ENCODE measurements at regions not wholly inside any gene's neighbourhood (a gene's known extent, or its start where the extent isn't known, plus 50 kb on each side); places are given as distances from the start of the nearest gene placed in this dataset.

- H3K27me3 ChIP-seq (ENCODE audit: control insufficient read depth, insufficient read depth, low read length), result no peaks in the 10 kb centered on the region
- H3K36me3 ChIP-seq (ENCODE audit: control insufficient read depth, insufficient read depth, low read length), result no peaks in the 10 kb centered on the region
- H3K4me3 ChIP-seq (ENCODE audit: low read depth, low read length), result no peak overlapping the region
- H3K9me3 ChIP-seq (ENCODE audit: control insufficient read depth, insufficient read depth, low read length), result no peaks in the 10 kb centered on the region; the same call in 1 of the 2 replicates
- no peak overlapping the region for H3K27ac ChIP-seq (ENCODE audit: low read depth, low read length)
- no peaks in the 10 kb centered on the region for H3K4me1 ChIP-seq (ENCODE audit: control insufficient read depth, insufficient read depth, low read length)
- no peak overlapping the region for H3K9ac ChIP-seq (ENCODE audit: low read depth, low read length)
Measured at GRCh38 chr20:10724449-10725173, 50.8 kb upstream of the JAG1 start.

- no peaks in the 10 kb centered on the region for H3K36me3 ChIP-seq (ENCODE audit: control insufficient read depth, insufficient read depth, low read length)
- no peak overlapping the region for H3K27ac ChIP-seq (ENCODE audit: low read depth, low read length)
- no peak overlapping the region for H3K4me3 ChIP-seq (ENCODE audit: low read depth, low read length)
- no peak overlapping the region for H3K9ac ChIP-seq (ENCODE audit: low read depth, low read length)
- no peaks in the 10 kb centered on the region; the same call in 1 of the 2 replicates for H3K9me3 ChIP-seq (ENCODE audit: control insufficient read depth, insufficient read depth, low read length)
- H3K27me3 ChIP-seq (ENCODE audit: control insufficient read depth, insufficient read depth, low read length), result no peaks in the 10 kb centered on the region
- H3K4me1 ChIP-seq (ENCODE audit: control insufficient read depth, insufficient read depth, low read length), result no peaks in the 10 kb centered on the region
Measured at GRCh38 chr20:10728873-10729670, 55.3 kb upstream of the JAG1 start.

- Histone ChIP-seq H3K27me3 (ENCODE audit: control insufficient read depth, insufficient read depth, low read length) (no peaks in the 10 kb centered on the region), H3K4me1 (ENCODE audit: control insufficient read depth, insufficient read depth, low read length) (no peaks in the 10 kb centered on the region), H3K9ac (ENCODE audit: low read depth, low read length) (no peak overlapping the region), H3K4me3 (ENCODE audit: low read depth, low read length) (no peak overlapping the region), H3K27ac (ENCODE audit: low read depth, low read length) (no peak overlapping the region), H3K9me3 (ENCODE audit: control insufficient read depth, insufficient read depth, low read length) (no peaks in the 10 kb centered on the region; the same call in 1 of the 2 replicates), H3K36me3 (ENCODE audit: control insufficient read depth, insufficient read depth, low read length) (no peaks in the 10 kb centered on the region)
Measured at GRCh38 chr20:10729785-10730184, 56.0 kb upstream of the JAG1 start.

- Histone ChIP-seq H3K4me1 (ENCODE audit: control insufficient read depth, insufficient read depth, low read length) (no peaks in the 10 kb centered on the region), H3K4me3 (ENCODE audit: low read depth, low read length) (no peak overlapping the region), H3K27ac (ENCODE audit: low read depth, low read length) (no peak overlapping the region), H3K9ac (ENCODE audit: low read depth, low read length) (no peak overlapping the region), H3K36me3 (ENCODE audit: control insufficient read depth, insufficient read depth, low read length) (no peaks in the 10 kb centered on the region), H3K27me3 (ENCODE audit: control insufficient read depth, insufficient read depth, low read length) (no peaks in the 10 kb centered on the region), H3K9me3 (ENCODE audit: control insufficient read depth, insufficient read depth, low read length) (no peaks in the 10 kb centered on the region; the same call in 1 of the 2 replicates)
Measured at GRCh38 chr20:10730629-10731183, 56.9 kb upstream of the JAG1 start.

DNA sequence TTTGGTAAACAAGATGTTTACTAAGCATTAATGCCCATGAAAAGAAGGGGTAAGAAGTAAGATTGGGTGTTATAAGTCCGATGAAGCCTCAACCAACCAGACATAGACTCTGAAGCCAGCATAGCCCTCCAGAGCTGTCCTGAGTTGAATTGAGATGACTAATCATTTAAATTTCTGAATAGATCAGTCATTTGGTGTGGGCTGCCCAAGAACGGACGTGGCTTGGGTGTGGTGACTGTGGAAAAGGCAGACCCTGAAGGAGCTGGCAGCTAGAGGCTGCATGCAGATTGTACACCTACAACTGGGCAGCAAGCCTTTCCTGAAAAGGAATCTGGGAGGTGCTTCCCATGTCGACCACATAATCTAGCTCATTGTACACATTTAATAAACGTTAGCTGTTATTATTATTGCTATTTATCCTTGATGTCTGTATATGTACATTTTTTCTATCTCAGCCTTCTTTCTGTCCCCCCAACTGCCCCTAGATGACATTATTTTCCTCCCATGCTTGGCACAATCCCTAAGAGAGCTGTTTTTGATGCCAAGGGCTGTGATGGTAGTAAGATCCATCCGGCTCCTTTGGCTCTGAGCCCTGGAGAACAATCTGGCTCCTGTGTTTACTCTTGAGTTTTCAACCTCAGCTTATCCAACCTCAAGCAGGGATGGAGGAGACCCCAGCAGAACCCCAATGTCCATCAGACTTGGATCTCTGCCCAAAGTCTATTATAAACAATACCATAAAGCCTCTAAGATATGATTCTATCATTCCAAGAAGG lies 57.6 kb upstream of the JAG1 start:
- H3K4me3 ChIP-seq (ENCODE audit: low read depth, low read length), result no peak overlapping the region
- H3K9ac ChIP-seq (ENCODE audit: low read depth, low read length), result no peak overlapping the region
- H3K9me3 ChIP-seq (ENCODE audit: control insufficient read depth, insufficient read depth, low read length), result no peaks in the 10 kb centered on the region; the same call in 1 of the 2 replicates
- H3K36me3 ChIP-seq (ENCODE audit: control insufficient read depth, insufficient read depth, low read length), result no peaks in the 10 kb centered on the region
- no peaks in the 10 kb centered on the region for H3K4me1 ChIP-seq (ENCODE audit: control insufficient read depth, insufficient read depth, low read length)
- no peak overlapping the region for H3K27ac ChIP-seq (ENCODE audit: low read depth, low read length)
- no peaks in the 10 kb centered on the region for H3K27me3 ChIP-seq (ENCODE audit: control insufficient read depth, insufficient read depth, low read length)

DNA sequence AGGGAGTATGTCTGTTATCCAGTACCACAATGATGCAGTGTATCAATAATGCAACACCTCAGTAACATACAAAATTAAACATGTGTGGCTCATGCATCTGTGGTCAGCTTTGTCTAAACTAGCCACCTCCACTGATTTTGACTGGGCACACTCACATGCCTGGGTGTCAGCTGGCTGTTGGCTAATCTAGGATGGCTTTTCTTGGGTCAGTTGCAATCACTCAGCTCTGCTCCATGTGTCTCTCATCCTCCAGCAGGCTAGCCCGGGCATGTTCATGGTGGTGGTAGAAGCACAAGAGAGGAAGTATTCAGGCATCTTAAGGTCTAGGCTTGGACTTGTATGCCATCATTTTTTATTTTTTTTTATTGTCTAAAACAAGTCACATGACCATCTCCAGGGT lies 59.3 kb upstream of the JAG1 start:
- Histone ChIP-seq H3K9me3 (ENCODE audit: control insufficient read depth, insufficient read depth, low read length) (no peaks in the 10 kb centered on the region; the same call in 1 of the 2 replicates), H3K4me1 (ENCODE audit: control insufficient read depth, insufficient read depth, low read length) (no peaks in the 10 kb centered on the region), H3K36me3 (ENCODE audit: control insufficient read depth, insufficient read depth, low read length) (no peaks in the 10 kb centered on the region), H3K27ac (ENCODE audit: low read depth, low read length) (no peak overlapping the region), H3K4me3 (ENCODE audit: low read depth, low read length) (no peak overlapping the region), H3K9ac (ENCODE audit: low read depth, low read length) (no peak overlapping the region), H3K27me3 (ENCODE audit: control insufficient read depth, insufficient read depth, low read length) (no peaks in the 10 kb centered on the region)

- H3K4me3 ChIP-seq (ENCODE audit: low read depth, low read length), result no peak overlapping the region
- no peak overlapping the region for H3K27ac ChIP-seq (ENCODE audit: low read depth, low read length)
Measured at GRCh38 chr20:10735195-10735949, 61.6 kb upstream of the JAG1 start.

GRCh38 chr20:10739134-10739533 lies 65.3 kb upstream of the JAG1 start:
- Histone ChIP-seq H3K4me3 (ENCODE audit: low read depth, low read length) (no peak overlapping the region), H3K9ac (ENCODE audit: low read depth, low read length) (no peak overlapping the region), H3K4me1 (ENCODE audit: control insufficient read depth, insufficient read depth, low read length) (no peaks in the 10 kb centered on the region), H3K36me3 (ENCODE audit: control insufficient read depth, insufficient read depth, low read length) (no peaks in the 10 kb centered on the region), H3K27ac (ENCODE audit: low read depth, low read length) (no peak overlapping the region), H3K27me3 (ENCODE audit: control insufficient read depth, insufficient read depth, low read length) (no peaks in the 10 kb centered on the region), H3K9me3 (ENCODE audit: control insufficient read depth, insufficient read depth, low read length) (no peaks in the 10 kb centered on the region)

More at GRCh38 chr20:10735195-10735949, 61.6 kb upstream of the JAG1 start:
- Histone ChIP-seq H3K9me3 (ENCODE audit: control insufficient read depth, insufficient read depth, low read length) (no peaks in the 10 kb centered on the region), H3K4me1 (ENCODE audit: control insufficient read depth, insufficient read depth, low read length) (no peaks in the 10 kb centered on the region), H3K9ac (ENCODE audit: low read depth, low read length) (no peak overlapping the region), H3K27me3 (ENCODE audit: control insufficient read depth, insufficient read depth, low read length) (no peaks in the 10 kb centered on the region), H3K36me3 (ENCODE audit: control insufficient read depth, insufficient read depth, low read length) (no peaks in the 10 kb centered on the region)

DNA sequence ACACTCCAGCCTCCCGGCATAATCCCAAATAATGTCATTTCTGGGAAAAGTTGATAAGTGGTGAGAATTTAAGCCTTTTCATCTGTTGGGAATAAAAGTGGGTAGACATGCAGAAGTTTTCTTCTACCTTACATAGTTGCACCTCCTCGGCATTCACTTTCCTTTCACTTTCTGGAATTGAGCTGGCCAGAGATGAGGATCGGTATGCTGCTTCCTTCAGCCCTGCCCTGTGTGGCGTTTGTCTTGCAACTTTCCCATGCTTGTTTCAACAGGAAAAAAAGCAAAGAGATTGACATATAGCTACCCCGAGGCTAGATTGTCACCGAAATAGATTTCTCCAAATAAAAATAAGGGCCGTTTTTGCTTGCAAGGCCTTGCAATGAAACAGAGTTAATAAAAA lies 65.8 kb upstream of the JAG1 start:
- no peaks in the 10 kb centered on the region for H3K9me3 ChIP-seq (ENCODE audit: control insufficient read depth, insufficient read depth, low read length)
- no peak overlapping the region for H3K4me3 ChIP-seq (ENCODE audit: low read depth, low read length)
- H3K4me1 ChIP-seq (ENCODE audit: control insufficient read depth, insufficient read depth, low read length), result no peaks in the 10 kb centered on the region
- no peaks in the 10 kb centered on the region for H3K27me3 ChIP-seq (ENCODE audit: control insufficient read depth, insufficient read depth, low read length)
- H3K36me3 ChIP-seq (ENCODE audit: control insufficient read depth, insufficient read depth, low read length), result no peaks in the 10 kb centered on the region
- no peak overlapping the region for H3K27ac ChIP-seq (ENCODE audit: low read depth, low read length)
- no peak overlapping the region for H3K9ac ChIP-seq (ENCODE audit: low read depth, low read length)

DNA sequence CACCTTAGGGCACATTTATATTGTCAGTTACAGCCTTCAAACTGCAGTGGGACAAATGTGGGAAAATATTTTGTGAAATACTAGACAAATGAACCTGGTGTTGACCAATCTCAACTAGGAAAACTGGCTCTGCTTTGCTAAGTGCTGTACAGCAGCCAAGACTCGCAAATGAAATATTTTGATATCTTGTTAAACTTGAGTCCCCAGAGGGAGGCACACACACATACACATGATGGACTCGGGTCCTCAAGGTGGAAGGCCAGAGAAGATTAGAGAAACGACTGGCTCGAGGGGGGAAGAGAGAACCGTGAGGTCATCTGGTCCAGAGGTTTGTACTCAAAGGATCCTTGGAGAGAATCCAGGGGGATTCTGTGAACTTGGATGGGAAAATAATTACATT lies 67.3 kb upstream of the JAG1 start:
- H3K36me3 ChIP-seq (ENCODE audit: control insufficient read depth, insufficient read depth, low read length), result no peaks in the 10 kb centered on the region
- H3K4me3 ChIP-seq (ENCODE audit: low read depth, low read length), result no peak overlapping the region
- no peaks in the 10 kb centered on the region for H3K9me3 ChIP-seq (ENCODE audit: control insufficient read depth, insufficient read depth, low read length)
- H3K9ac ChIP-seq (ENCODE audit: low read depth, low read length), result no peak overlapping the region
- no peaks in the 10 kb centered on the region for H3K27me3 ChIP-seq (ENCODE audit: control insufficient read depth, insufficient read depth, low read length)
- no peaks in the 10 kb centered on the region for H3K4me1 ChIP-seq (ENCODE audit: control insufficient read depth, insufficient read depth, low read length)
- H3K27ac ChIP-seq (ENCODE audit: low read depth, low read length), result no peak overlapping the region

Measured in HUES48 (cell line).